ENCODE measurements at regions not wholly inside any gene's neighbourhood (a gene's known extent, or its start where the extent isn't known, plus 50 kb on each side); places are given as distances from the start of the nearest gene placed in this dataset.
A peak's percentile ranks its signal among the peaks of the same experiment; 100 is the strongest.

GRCh38 chr15:62875626-62876021, 166.9 kb upstream of the TPM1 start:
- H3K27ac Mint-ChIP-seq: no peak overlapping the region
- H3K9me3 Mint-ChIP-seq: peaks cover 8% of the 10 kb centered on the region
- H3K4me3 ChIP-seq (ENCODE audit: low read length): no peak overlapping the region
- H3K27me3 Mint-ChIP-seq (ENCODE audit: insufficient read depth): peaks cover 9% of the 10 kb centered on the region
- no peaks in the 10 kb centered on the region for H3K4me1 ChIP-seq (ENCODE audit: control insufficient read depth, insufficient read depth, low read length)
- no peak overlapping the region for H3K27ac ChIP-seq (ENCODE audit: low read depth, low read length)
- TF ChIP-seq CTCF (conservative IDR thresholded peaks at IDR 0.05): no peak
- H3K27me3 ChIP-seq (ENCODE audit: control insufficient read depth, insufficient read depth, low read length, poor library complexity, severe bottlenecking): no peaks in the 10 kb centered on the region
- H3K9me3 ChIP-seq (ENCODE audit: control insufficient read depth, low read length): peaks cover 6% of the 10 kb centered on the region
- H3K36me3 ChIP-seq (ENCODE audit: control insufficient read depth, insufficient read depth, low read length): no peaks in the 10 kb centered on the region
- no peak overlapping the region for H3K4me3 Mint-ChIP-seq
- H3K4me1 Mint-ChIP-seq: peaks cover 10% of the 10 kb centered on the region
- no peaks in the 10 kb centered on the region for H3K36me3 Mint-ChIP-seq (ENCODE audit: low read depth)
- peak; percentile 29 for DNase-seq
- H3K9ac ChIP-seq (ENCODE audit: extremely low read depth, low read length, poor library complexity, severe bottlenecking): no peak overlapping the region
- 92 to 95% methylated on average over 3 to 4 of the region's 4 CpGs for WGBS, 2 experiments (ENCODE audit: insufficient coverage in 1 of 2, insufficient read length in 1 of 2)

DNA sequence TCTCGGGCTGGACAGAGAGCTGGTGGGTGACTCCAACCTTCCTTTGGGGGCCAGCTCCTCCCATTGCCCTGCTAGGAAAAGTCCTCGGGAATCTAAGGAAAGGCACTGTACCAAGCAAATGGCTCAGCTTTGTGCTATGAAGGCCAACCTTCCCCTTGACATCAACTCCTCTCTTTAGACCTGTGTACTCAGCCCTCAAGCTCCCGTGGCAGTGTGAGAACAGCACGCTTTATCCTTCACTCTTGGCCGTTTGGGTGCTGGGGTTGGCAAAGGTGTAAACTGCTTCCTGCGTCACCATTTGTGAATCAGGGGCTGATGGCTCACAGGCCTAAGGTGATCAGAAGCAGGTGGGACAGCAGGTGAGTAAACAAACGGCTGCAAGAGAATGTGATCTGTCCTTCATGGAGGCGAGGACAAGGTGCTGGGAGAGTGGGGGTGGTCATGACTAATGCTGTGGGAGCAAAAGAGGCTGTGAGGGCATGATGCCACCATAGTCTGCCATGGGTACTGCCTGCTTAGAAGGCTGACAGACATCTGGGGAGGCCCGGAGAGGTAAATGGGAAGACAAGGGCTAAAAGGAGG, 165.2 kb upstream of the TPM1 start:
- Histone ChIP-seq H3K36me3 (ENCODE audit: control insufficient read depth, insufficient read depth, low read length) (no peaks in the 10 kb centered on the region), H3K4me1 (ENCODE audit: control insufficient read depth, insufficient read depth, low read length) (peaks cover 3% of the 10 kb centered on the region), H3K4me3 (ENCODE audit: low read length) (no peak overlapping the region), H3K9me3 (ENCODE audit: control insufficient read depth, low read length) (no peaks in the 10 kb centered on the region), H3K9ac (ENCODE audit: extremely low read depth, low read length, poor library complexity, severe bottlenecking) (no peak overlapping the region), H3K27me3 (ENCODE audit: control insufficient read depth, insufficient read depth, low read length, poor library complexity, severe bottlenecking) (no peaks in the 10 kb centered on the region), H3K27ac (ENCODE audit: low read depth, low read length) (no peak overlapping the region)
- Mint-ChIP-seq H3K9me3 (no peaks in the 10 kb centered on the region), H3K36me3 (ENCODE audit: low read depth) (no peaks in the 10 kb centered on the region), H3K27ac (no peak overlapping the region), H3K4me1 (peaks cover 16% of the 10 kb centered on the region), H3K4me3 (no peak overlapping the region), H3K27me3 (ENCODE audit: insufficient read depth) (peaks cover 16% of the 10 kb centered on the region)
- 90 to 95% methylated on average over 8 to 9 of the region's 9 CpGs for WGBS, 2 experiments (ENCODE audit: insufficient coverage in 1 of 2, insufficient read length in 1 of 2)
- TF ChIP-seq CTCF (conservative IDR thresholded peaks at IDR 0.05): no peak
- peak; percentile 42 for DNase-seq

DNA sequence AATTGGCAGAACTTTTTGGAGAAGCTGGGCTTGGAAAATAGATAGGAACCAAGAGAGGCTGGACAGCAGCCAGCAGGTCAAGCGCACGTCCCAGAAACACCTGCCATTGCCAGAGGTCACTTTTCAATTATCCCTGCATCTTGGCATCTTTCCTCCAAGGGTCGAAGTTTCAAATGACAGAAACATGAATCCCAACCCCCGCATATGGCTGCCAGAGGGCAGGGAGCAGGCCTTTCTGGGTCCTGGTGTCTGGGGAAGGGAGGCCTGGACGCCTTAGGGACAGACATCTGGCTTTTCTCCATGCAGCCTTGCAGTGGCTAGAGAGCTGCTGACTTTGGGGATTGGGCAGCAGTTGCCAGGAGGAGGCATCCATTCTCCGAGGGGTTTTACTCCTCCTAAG, 164.5 kb upstream of the TPM1 start:
- peak; percentile 27 for DNase-seq
- 89 to 94% methylated on average over 3 to 6 of the region's 6 CpGs for WGBS, 2 experiments (ENCODE audit: insufficient coverage in 1 of 2, insufficient read length in 1 of 2)
- Mint-ChIP-seq H3K27ac (no peak overlapping the region), H3K27me3 (ENCODE audit: insufficient read depth) (peaks cover 19% of the 10 kb centered on the region), H3K4me3 (no peak overlapping the region), H3K4me1 (peaks cover 16% of the 10 kb centered on the region), H3K36me3 (ENCODE audit: low read depth) (no peaks in the 10 kb centered on the region), H3K9me3 (no peaks in the 10 kb centered on the region)
- Histone ChIP-seq H3K27ac (ENCODE audit: low read depth, low read length) (no peak overlapping the region), H3K36me3 (ENCODE audit: control insufficient read depth, insufficient read depth, low read length) (no peaks in the 10 kb centered on the region), H3K27me3 (ENCODE audit: control insufficient read depth, insufficient read depth, low read length, poor library complexity, severe bottlenecking) (no peaks in the 10 kb centered on the region), H3K4me3 (ENCODE audit: low read length) (no peak overlapping the region), H3K4me1 (ENCODE audit: control insufficient read depth, insufficient read depth, low read length) (peaks cover 3% of the 10 kb centered on the region), H3K9me3 (ENCODE audit: control insufficient read depth, low read length) (no peaks in the 10 kb centered on the region), H3K9ac (ENCODE audit: extremely low read depth, low read length, poor library complexity, severe bottlenecking) (no peak overlapping the region)
- TF ChIP-seq CTCF (conservative IDR thresholded peaks at IDR 0.05): no peak

All from endodermal cell (in vitro differentiated cells).